GM12875 (cell line): ENCODE measurements at regions not wholly inside any gene's neighbourhood (a gene's known extent, or its start where the extent isn't known, plus 50 kb on each side); places are given as distances from the start of the nearest gene placed in this dataset.

Experiments
- H3K4me3 ChIP-seq: one replicate; pipeline ENCODE4 v1.5.1; 2011; ENCODE audit warnings: low read depth, low read length, control low read depth
- CTCF ChIP-seq: IDR thresholded peaks from 2 replicates; pipeline ENCODE4 v1.5.1; 2011; ENCODE audit warnings: low read depth, mild to moderate bottlenecking, control low read depth, inconsistent platforms, low read length, moderate library complexity, borderline replicate concordance; ENCODE audit not compliant: insufficient read depth

GRCh38 chr2:3094318-3094717 is 283.3 kb downstream of the EIPR1 start:
- no peak overlapping the region for H3K4me3 ChIP-seq
- TF ChIP-seq CTCF = no peak

- TF ChIP-seq CTCF = no peak
- H3K4me3 ChIP-seq = no peak overlapping the region
Measured at GRCh38 chr2:3091696-3092095, 285.9 kb downstream of the EIPR1 start.

GRCh38 chr2:3082705-3083104 is 294.9 kb downstream of the EIPR1 start:
- TF ChIP-seq CTCF = no peak
- no peak overlapping the region for H3K4me3 ChIP-seq

GRCh38 chr2:3079959-3080948 is 297.4 kb downstream of the EIPR1 start:
- no peak for TF ChIP-seq CTCF

GRCh38 chr2:3079466-3079865 is 298.2 kb downstream of the EIPR1 start:
- no peak overlapping the region for H3K4me3 ChIP-seq
- no peak for TF ChIP-seq CTCF

More at GRCh38 chr2:3079959-3080948, 297.4 kb downstream of the EIPR1 start:
- H3K4me3 ChIP-seq = no peak overlapping the region

- TF ChIP-seq CTCF = no peak
- H3K4me3 ChIP-seq = no peak overlapping the region
Measured at GRCh38 chr2:3078684-3079083, 298.9 kb downstream of the EIPR1 start.
